Keratinocyte (primary cell): ENCODE measurements at regions not wholly inside any gene's neighbourhood (a gene's known extent, or its start where the extent isn't known, plus 50 kb on each side); places are given as distances from the start of the nearest gene placed in this dataset.

Experiments
- DNase-seq: peaks from one replicate; pipeline ENCODE4 v3.0.0-alpha.2; 2011; ENCODE audit warnings: low read depth, missing footprints, low spot score
- FAIRE-seq: peaks from 2 replicates; lab custom pipeline; 2011; peaks lifted over from hg19 to GRCh38; lab: Jason Lieb, UNC
- H2AFZ ChIP-seq: 2 replicates; pipeline ENCODE4 v1.6.0; 2012; ENCODE audit warnings: low read length, control low read depth, inconsistent platforms; ENCODE audit not compliant: control insufficient read depth
- H3K27ac ChIP-seq: 2 replicates; pipeline ENCODE4 v1.5.1; 2011; ENCODE audit warnings: low read length; ENCODE audit not compliant: control insufficient read depth, insufficient read depth
- H3K27me3 ChIP-seq: 3 replicates; pipeline ENCODE4 v1.6.0; 2011; ENCODE audit warnings: low read length; ENCODE audit not compliant: control insufficient read depth, insufficient read depth; ENCODE audit errors: extremely low read depth
- H3K36me3 ChIP-seq, 2 experiments: 2 replicates in 1 of 2; 3 replicates in 1 of 2; pipeline ENCODE4 v1.5.1; 2011; ENCODE audit warnings: low read length in 2 of 2, mild to moderate bottlenecking in 1 of 2; ENCODE audit not compliant: control insufficient read depth in 2 of 2, insufficient read depth in 2 of 2; ENCODE audit errors: extremely low read depth in 1 of 2
- H3K4me1 ChIP-seq: 3 replicates; pipeline ENCODE4 v1.5.1; 2011; ENCODE audit warnings: low read length; ENCODE audit not compliant: control insufficient read depth, insufficient read depth; ENCODE audit errors: extremely low read depth
- H3K4me2 ChIP-seq: 3 replicates; pipeline ENCODE4 v1.6.0; 2011; ENCODE audit warnings: low read depth, low read length; ENCODE audit not compliant: control insufficient read depth, insufficient read depth; ENCODE audit errors: extremely low read depth
- H3K4me3 ChIP-seq, 3 experiments: fragments of 200-600 bp in 1 of 3; sonication (generic) in 1 of 3; 2 replicates in 2 of 3; 3 replicates in 1 of 3; pipeline ENCODE4 v1.5.1; 2011 to 2016; ENCODE audit warnings: low read length in 3 of 3, mild to moderate bottlenecking in 3 of 3, control low read depth in 2 of 3, inconsistent platforms in 1 of 3, low read depth in 1 of 3, mixed read lengths in 1 of 3, mixed run types in 1 of 3, moderate library complexity in 1 of 3; ENCODE audit not compliant: control insufficient read depth in 2 of 3, insufficient read depth in 2 of 3; ENCODE audit errors: extremely low read depth in 1 of 3
- H3K79me2 ChIP-seq: 2 replicates; pipeline ENCODE4 v1.6.0; 2012; ENCODE audit warnings: low read length; ENCODE audit not compliant: control insufficient read depth, insufficient read depth
- H3K9ac ChIP-seq: 3 replicates; pipeline ENCODE4 v1.6.0; 2011; ENCODE audit warnings: low read length; ENCODE audit not compliant: control insufficient read depth, insufficient read depth; ENCODE audit errors: extremely low read depth
- H3K9me1 ChIP-seq: 3 replicates; pipeline ENCODE4 v1.6.0; 2011; ENCODE audit warnings: low read length; ENCODE audit not compliant: control insufficient read depth, insufficient read depth; ENCODE audit errors: extremely low read depth
- H3K9me3 ChIP-seq: 2 replicates; pipeline ENCODE4 v1.5.1; 2012; ENCODE audit warnings: low read depth, low read length; ENCODE audit not compliant: control insufficient read depth
- H4K20me1 ChIP-seq: 3 replicates; pipeline ENCODE4 v1.6.0; 2011; ENCODE audit warnings: low read length; ENCODE audit not compliant: control insufficient read depth, insufficient read depth; ENCODE audit errors: extremely low read depth
- EZH2 ChIP-seq: IDR thresholded peaks from one replicate; pipeline ENCODE4 v1.6.1; 2012; ENCODE audit warnings: inconsistent platforms, mild to moderate bottlenecking, low read length, moderate library complexity
- dilution Hi-C: fragments of 300-500 bp; cut with MboI; formaldehyde crosslinking; loops from one replicate; pipeline ENCODE4 v1.7.0; 2020; ENCODE audit warnings: low sequenced_read_pairs; ENCODE audit not compliant: extremely low pct_ligation_motif_present
- TF ChIP-seq, protein P1 (sequence below), 3 experiments: IDR thresholded peaks in 1 of 3; conservative IDR thresholded peaks in 1 of 3; optimal IDR thresholded peaks in 1 of 3; 2 replicates in 2 of 3; 3 replicates in 1 of 3; pipeline versions ENCODE3 to v1.5.1; 2011; ENCODE audit warnings: low read length in 3 of 3, mild to moderate bottlenecking in 3 of 3, moderate library complexity in 2 of 3, control low read depth in 1 of 3, inconsistent platforms in 1 of 3; ENCODE audit not compliant: insufficient read depth in 2 of 3; ENCODE audit errors: extremely low read depth in 1 of 3

DNA sequence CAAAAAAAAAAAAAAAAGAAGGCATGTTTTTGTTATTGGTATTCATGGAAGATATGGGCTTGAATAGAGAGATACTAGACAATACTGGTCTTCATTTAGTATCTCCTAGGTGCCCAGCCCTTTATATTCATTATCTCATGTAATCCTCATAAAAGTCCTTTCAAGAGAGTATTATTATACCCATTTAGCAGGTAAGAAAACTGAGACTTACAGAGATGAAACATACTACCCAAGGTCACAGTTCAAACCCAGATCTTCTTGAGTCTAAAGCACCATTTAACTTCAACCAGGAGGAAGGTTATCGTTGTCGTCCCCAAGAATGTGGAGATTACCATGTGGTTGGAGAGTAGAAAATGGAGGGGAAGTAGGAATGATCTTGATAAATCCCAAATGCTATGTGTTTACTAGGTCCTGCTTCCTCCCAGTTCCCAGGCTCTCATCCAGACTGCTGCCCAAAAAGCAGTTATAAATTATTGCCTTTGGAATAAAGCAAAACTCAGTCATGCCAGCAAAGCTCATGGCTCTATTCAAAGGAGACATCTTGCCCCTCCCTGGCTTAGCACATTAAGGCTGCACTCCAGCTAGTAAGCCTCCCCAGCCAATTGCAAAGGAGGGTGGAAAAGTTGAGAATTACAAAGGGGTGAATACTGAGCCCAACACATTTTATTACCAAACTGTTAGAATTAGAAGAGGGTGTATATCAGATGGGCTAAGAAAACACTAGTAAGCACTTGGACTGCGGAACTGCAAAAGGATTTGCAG lies 163.9 kb downstream of the PIK3R1 start:
- dilution Hi-C loops, result no loop called here
- FAIRE-seq, result no peak
- H2AFZ ChIP-seq, result no peak overlapping the region

DNA sequence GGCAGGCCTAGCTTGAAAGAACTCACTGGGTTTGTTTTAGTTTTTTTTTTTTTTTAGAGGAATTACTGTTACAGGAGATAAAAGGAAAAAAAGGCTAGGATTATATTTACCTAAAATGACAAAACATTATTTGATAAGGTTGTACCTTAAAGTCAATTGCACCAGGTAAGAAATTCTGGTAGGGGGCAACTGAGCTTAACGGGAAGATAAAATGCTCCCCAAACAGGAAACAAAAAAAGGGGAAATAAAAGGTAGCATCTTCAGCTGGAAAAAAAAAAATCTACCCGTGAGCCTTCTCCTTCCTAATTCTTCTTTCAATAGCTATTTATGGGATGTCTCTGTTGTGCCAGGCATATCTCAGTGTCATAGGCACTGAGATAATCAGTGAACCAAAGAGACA lies 164.5 kb downstream of the PIK3R1 start:
- H2AFZ ChIP-seq, result no peak overlapping the region
- FAIRE-seq, result no peak
- dilution Hi-C loops, result no loop called here
- TF ChIP-seq, protein P1, sequence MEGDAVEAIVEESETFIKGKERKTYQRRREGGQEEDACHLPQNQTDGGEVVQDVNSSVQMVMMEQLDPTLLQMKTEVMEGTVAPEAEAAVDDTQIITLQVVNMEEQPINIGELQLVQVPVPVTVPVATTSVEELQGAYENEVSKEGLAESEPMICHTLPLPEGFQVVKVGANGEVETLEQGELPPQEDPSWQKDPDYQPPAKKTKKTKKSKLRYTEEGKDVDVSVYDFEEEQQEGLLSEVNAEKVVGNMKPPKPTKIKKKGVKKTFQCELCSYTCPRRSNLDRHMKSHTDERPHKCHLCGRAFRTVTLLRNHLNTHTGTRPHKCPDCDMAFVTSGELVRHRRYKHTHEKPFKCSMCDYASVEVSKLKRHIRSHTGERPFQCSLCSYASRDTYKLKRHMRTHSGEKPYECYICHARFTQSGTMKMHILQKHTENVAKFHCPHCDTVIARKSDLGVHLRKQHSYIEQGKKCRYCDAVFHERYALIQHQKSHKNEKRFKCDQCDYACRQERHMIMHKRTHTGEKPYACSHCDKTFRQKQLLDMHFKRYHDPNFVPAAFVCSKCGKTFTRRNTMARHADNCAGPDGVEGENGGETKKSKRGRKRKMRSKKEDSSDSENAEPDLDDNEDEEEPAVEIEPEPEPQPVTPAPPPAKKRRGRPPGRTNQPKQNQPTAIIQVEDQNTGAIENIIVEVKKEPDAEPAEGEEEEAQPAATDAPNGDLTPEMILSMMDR (optimal IDR thresholded peaks at IDR 0.05 in 1 of 3, IDR thresholded peaks at IDR 0.05 in 1 of 3, conservative IDR thresholded peaks at IDR 0.05 in 1 of 3; ENCODE audit: extremely low read depth in 1 of 3, insufficient read depth in 2 of 3, low read length in 3 of 3), result no peak
- TF ChIP-seq EZH2, result no peak
- H3K27me3 ChIP-seq, result no peaks in the 10 kb centered on the region
- H3K4me3 ChIP-seq, result no peak overlapping the region
- H4K20me1 ChIP-seq, result no peaks in the 10 kb centered on the region
- H3K27ac ChIP-seq, result no peak overlapping the region
- no peaks in the 10 kb centered on the region for H3K9me1 ChIP-seq
- no peak for DNase-seq
- peaks cover 2% of the 10 kb centered on the region for H3K9me3 ChIP-seq
- H3K36me3 ChIP-seq, result no peaks in the 10 kb centered on the region
- no peaks in the 10 kb centered on the region for H3K79me2 ChIP-seq
- peaks cover 25% of the 10 kb centered on the region for H3K4me1 ChIP-seq
- H3K9ac ChIP-seq, result no peak overlapping the region
- H3K4me2 ChIP-seq, result no peak overlapping the region

More for the DNA sequence above, 163.9 kb downstream of the PIK3R1 start:
- H3K9me1 ChIP-seq, result no peaks in the 10 kb centered on the region
- no peaks in the 10 kb centered on the region for H3K79me2 ChIP-seq
- H3K4me2 ChIP-seq, result no peak overlapping the region
- no peaks in the 10 kb centered on the region for H3K36me3 ChIP-seq
- no peak overlapping the region for H3K27ac ChIP-seq
- H3K9ac ChIP-seq, result no peak overlapping the region
- H3K27me3 ChIP-seq, result no peaks in the 10 kb centered on the region
- no peak for DNase-seq
- TF ChIP-seq, protein P1 (optimal IDR thresholded peaks at IDR 0.05 in 1 of 3, IDR thresholded peaks at IDR 0.05 in 1 of 3, conservative IDR thresholded peaks at IDR 0.05 in 1 of 3; ENCODE audit: extremely low read depth in 1 of 3, insufficient read depth in 2 of 3, low read length in 3 of 3), result no peak
- no peak for TF ChIP-seq EZH2
- H3K4me1 ChIP-seq, result peaks cover 27% of the 10 kb centered on the region
- peaks cover 2% of the 10 kb centered on the region for H3K9me3 ChIP-seq
- no peak overlapping the region for H3K4me3 ChIP-seq
- no peaks in the 10 kb centered on the region for H4K20me1 ChIP-seq
